ENCODE measurements at regions not wholly inside any gene's neighbourhood (a gene's known extent, or its start where the extent isn't known, plus 50 kb on each side); places are given as distances from the start of the nearest gene placed in this dataset.

DNA sequence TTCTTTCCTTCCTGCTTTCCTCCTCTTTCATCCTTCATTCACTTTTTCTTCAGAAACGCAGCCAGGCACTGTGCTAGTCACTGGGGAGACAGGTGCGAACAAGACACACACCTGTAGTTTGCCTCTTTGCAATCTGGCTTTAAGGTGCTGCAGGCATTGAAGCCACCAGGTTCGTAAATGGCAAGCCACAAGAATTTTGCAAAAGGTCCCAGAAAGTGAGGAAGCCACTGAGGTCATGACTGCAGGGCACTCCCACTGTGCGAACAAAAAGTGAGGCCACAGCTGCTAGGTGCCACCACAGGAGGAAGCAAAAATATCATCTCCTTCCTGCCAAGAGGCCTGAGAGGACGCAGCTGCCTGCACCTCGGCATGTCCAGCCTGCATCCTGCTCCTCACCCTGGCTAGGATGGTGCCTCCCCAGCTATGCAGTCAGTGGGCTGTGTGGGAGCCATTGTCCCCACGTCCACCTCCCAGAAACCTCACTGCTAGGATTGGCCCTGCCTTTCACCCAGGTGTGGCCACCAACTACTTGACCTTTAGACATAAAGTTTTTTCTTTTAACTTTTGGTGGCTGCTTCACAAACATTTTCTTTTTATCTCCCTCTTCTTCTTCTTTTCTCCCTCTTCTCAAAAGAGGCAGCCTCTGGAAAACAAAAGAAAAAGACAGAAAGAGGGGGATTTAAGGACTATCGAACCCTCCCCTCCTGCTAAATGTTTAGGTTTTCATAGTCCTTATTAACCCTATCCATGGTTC, 230.8 kb downstream of the BCAS1 start:
- TF ChIP-seq POLR2AphosphoS5 (IDR thresholded peaks at IDR 0.05; ENCODE audit: insufficient read depth in 1 of 2, low read depth in 1 of 2) (peak in 1 of 2 donors; percentile 49), POLR2A (IDR thresholded peaks at IDR 0.05) (no peak)

DNA sequence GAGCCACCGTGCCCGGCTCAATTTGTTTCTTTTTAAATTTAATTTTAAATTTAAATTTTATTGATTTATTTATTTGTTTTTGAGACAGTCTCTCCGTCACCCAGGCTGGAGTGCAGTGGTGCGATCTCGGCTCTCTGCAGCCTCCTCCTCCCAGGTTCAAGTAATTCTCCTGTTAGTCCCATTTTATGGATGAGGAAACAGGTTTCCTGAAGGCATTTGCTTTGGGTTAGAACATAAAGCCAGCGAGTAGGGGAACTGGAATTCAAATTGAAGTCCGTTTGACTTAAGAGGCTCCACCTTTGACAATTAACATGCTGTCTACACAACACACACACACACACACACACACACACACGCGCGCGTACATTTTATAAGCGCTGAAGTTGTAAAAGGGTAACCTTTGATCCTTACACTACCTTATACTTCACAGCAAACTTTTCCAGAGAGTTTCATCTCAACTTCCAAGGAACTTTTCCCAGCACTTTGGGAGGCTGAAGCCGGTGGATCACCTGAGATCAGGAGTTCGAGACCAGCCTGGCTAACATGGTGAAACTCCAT, 232.0 kb downstream of the BCAS1 start:
- H3K4me1 ChIP-seq = peaks cover 7% of the 10 kb centered on the region
- DNase-seq (ENCODE audit: extremely low spot score in 2 of 2) = no peak
- H3K4me3 ChIP-seq = no peak overlapping the region
- no peaks in the 10 kb centered on the region for H3K36me3 ChIP-seq
- intact Hi-C loops (cut with DNase I) = no loop called here
- no peaks in the 10 kb centered on the region for H3K9me3 ChIP-seq
- H3K27ac ChIP-seq = no peak overlapping the region
- TF ChIP-seq POLR2AphosphoS5 (IDR thresholded peaks at IDR 0.05; ENCODE audit: insufficient read depth in 1 of 2, low read depth in 1 of 2) = no peak
- TF ChIP-seq, protein P1, sequence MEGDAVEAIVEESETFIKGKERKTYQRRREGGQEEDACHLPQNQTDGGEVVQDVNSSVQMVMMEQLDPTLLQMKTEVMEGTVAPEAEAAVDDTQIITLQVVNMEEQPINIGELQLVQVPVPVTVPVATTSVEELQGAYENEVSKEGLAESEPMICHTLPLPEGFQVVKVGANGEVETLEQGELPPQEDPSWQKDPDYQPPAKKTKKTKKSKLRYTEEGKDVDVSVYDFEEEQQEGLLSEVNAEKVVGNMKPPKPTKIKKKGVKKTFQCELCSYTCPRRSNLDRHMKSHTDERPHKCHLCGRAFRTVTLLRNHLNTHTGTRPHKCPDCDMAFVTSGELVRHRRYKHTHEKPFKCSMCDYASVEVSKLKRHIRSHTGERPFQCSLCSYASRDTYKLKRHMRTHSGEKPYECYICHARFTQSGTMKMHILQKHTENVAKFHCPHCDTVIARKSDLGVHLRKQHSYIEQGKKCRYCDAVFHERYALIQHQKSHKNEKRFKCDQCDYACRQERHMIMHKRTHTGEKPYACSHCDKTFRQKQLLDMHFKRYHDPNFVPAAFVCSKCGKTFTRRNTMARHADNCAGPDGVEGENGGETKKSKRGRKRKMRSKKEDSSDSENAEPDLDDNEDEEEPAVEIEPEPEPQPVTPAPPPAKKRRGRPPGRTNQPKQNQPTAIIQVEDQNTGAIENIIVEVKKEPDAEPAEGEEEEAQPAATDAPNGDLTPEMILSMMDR (IDR thresholded peaks at IDR 0.05) = no peak
- TF ChIP-seq POLR2A (IDR thresholded peaks at IDR 0.05) = no peak
- no peaks in the 10 kb centered on the region for H3K27me3 ChIP-seq

More for the DNA sequence above, 230.8 kb downstream of the BCAS1 start:
- Histone ChIP-seq H3K36me3 (no peaks in the 10 kb centered on the region), H3K4me3 (no peak overlapping the region), H3K9me3 (no peaks in the 10 kb centered on the region), H3K27ac (no peak overlapping the region), H3K27me3 (no peaks in the 10 kb centered on the region), H3K4me1 (peaks cover 7% of the 10 kb centered on the region)
- intact Hi-C loops (cut with DNase I) = no loop called here
- DNase-seq (ENCODE audit: extremely low spot score in 2 of 2) = no peak

GRCh38 chr20:53837126-53837826, 233.1 kb downstream of the BCAS1 start:
- intact Hi-C loops (cut with DNase I) = no loop called here
- no peak overlapping the region for H3K27ac ChIP-seq
- no peaks in the 10 kb centered on the region for H3K27me3 ChIP-seq
- H3K9me3 ChIP-seq = no peaks in the 10 kb centered on the region
- H3K36me3 ChIP-seq = no peaks in the 10 kb centered on the region
- TF ChIP-seq POLR2AphosphoS5 (IDR thresholded peaks at IDR 0.05; ENCODE audit: insufficient read depth in 1 of 2, low read depth in 1 of 2) (no peak), POLR2A (IDR thresholded peaks at IDR 0.05) (no peak)
- TF ChIP-seq, protein P1 (IDR thresholded peaks at IDR 0.05) = no peak
- DNase-seq (ENCODE audit: extremely low spot score in 2 of 2) = no peak
- H3K4me1 ChIP-seq = no peaks in the 10 kb centered on the region
- H3K4me3 ChIP-seq = no peak overlapping the region

GRCh38 chr20:53834749-53835148, 235.6 kb downstream of the BCAS1 start:
- H3K4me3 ChIP-seq = no peak overlapping the region
- TF ChIP-seq POLR2AphosphoS5 (IDR thresholded peaks at IDR 0.05; ENCODE audit: insufficient read depth in 1 of 2, low read depth in 1 of 2) = no peak
- no peak for TF ChIP-seq POLR2A (IDR thresholded peaks at IDR 0.05)
- TF ChIP-seq, protein P1 (IDR thresholded peaks at IDR 0.05) = no peak
- H3K27ac ChIP-seq = no peak overlapping the region
- H3K36me3 ChIP-seq = no peaks in the 10 kb centered on the region
- peaks cover 16% of the 10 kb centered on the region for H3K4me1 ChIP-seq
- DNase-seq (ENCODE audit: extremely low spot score in 2 of 2) = no peak
- no peaks in the 10 kb centered on the region for H3K9me3 ChIP-seq
- no peaks in the 10 kb centered on the region for H3K27me3 ChIP-seq
- intact Hi-C loops (cut with DNase I) = no loop called here

DNA sequence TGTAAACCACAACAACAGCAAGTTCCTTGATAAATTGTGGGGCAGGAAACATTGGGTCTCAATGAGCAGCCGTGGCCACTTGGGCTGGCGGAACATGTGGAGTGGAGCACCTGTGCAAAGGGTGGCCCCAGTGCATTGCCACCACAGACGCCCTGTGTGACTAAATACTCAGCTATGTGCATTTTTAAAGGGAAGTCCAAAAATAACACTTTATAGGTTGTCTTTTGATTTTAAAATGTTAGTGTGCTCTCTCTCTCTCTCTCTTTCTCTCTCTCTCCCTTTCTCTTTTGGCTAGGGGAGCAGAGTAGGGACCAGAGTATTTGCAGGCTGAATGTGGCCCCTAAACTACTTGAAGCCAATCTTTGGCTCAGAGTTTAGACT, 236.3 kb downstream of the BCAS1 start:
- TF ChIP-seq, protein P1 (IDR thresholded peaks at IDR 0.05) = no peak
- no peak for TF ChIP-seq POLR2AphosphoS5 (IDR thresholded peaks at IDR 0.05; ENCODE audit: insufficient read depth in 1 of 2, low read depth in 1 of 2)
- TF ChIP-seq POLR2A (IDR thresholded peaks at IDR 0.05) = no peak
- Histone ChIP-seq H3K36me3 (no peaks in the 10 kb centered on the region), H3K4me3 (no peak overlapping the region), H3K4me1 (peaks cover 23% of the 10 kb centered on the region), H3K27me3 (no peaks in the 10 kb centered on the region), H3K27ac (no peak overlapping the region), H3K9me3 (no peaks in the 10 kb centered on the region)
- no peak for DNase-seq (ENCODE audit: extremely low spot score in 2 of 2)
- intact Hi-C loops (cut with DNase I) = no loop called here

Data from vagina (tissue), 2 donors.